K562 (cell line): ENCODE measurements at regions not wholly inside any gene's neighbourhood (a gene's known extent, or its start where the extent isn't known, plus 50 kb on each side); places are given as distances from the start of the nearest gene placed in this dataset.

ENCODE experiments used
- ATAC-seq: fragments of 200-7000 bp; cut with Tn5 transposase; 3 replicates; pipeline ENCODE4 v1.9.1; 2020; ENCODE audit warnings: moderate library complexity
- BruUV-seq: library from RNA; stranded (reverse); fragments of 400-500 nt; replicated peaks from 2 replicates; lab custom pipeline; 2021; lab: Mats Ljungman, UMichigan
- CTCF ChIA-PET: fragments of 300-600 bp; formaldehyde crosslinking; extraction: SDS; loops from one replicate; lab custom pipeline; 2021; ENCODE audit warnings: low intra/inter-chr PET ratio; lab: Yijun Ruan, JAX
- POLR2A ChIA-PET: fragments of 300-600, 350-650 bp; sonication (Branson Sonifier 250); formaldehyde crosslinking; extraction: SDS; loops from one replicate; lab custom pipeline; 2021; ENCODE audit warnings: antibody characterized with exemption, inconsistent platforms; lab: Yijun Ruan, JAX
- DNase-seq, 4 experiments: peaks; one replicate each; pipeline versions ENCODE4 v3.0.0 to v3.0.0-alpha.2; 2011 to 2018; ENCODE audit warnings: low spot score in 3 of 4, mixed read lengths in 3 of 4; ENCODE audit errors: extremely low read depth in 1 of 4
- FAIRE-seq: peaks from 2 replicates; lab custom pipeline; 2011; peaks lifted over from hg19 to GRCh38; lab: Jason Lieb, UNC
- H2AFZ ChIP-seq: 2 replicates; pipeline ENCODE4 v1.6.0; 2011; ENCODE audit warnings: low read depth, low read length, control low read depth, inconsistent platforms
- H3K27ac ChIP-seq: fragments of 200-600 bp; 3 replicates; pipeline ENCODE4 v1.8.0; 2011; ENCODE audit warnings: low read depth, mild to moderate bottlenecking, control low read depth, inconsistent platforms, low read length, moderate library complexity, mixed read lengths; ENCODE audit errors: extremely low read depth
- H3K27me3 ChIP-seq, 2 experiments: fragments of 300-600 bp in 1 of 2; 2 replicates in 1 of 2; 3 replicates in 1 of 2; pipeline versions ENCODE4 v1.6.0 to v1.8.0; 2011; ENCODE audit warnings: inconsistent platforms in 2 of 2, low read length in 2 of 2, mild to moderate bottlenecking in 1 of 2, mixed read lengths in 1 of 2, moderate library complexity in 1 of 2; ENCODE audit not compliant: control insufficient read depth in 2 of 2, insufficient read depth in 2 of 2
- H3K36me3 ChIP-seq: fragments of 300-600 bp; 3 replicates; pipeline ENCODE4 v1.8.0; 2011; ENCODE audit warnings: mild to moderate bottlenecking, low read length, inconsistent platforms; ENCODE audit not compliant: control insufficient read depth, insufficient read depth
- H3K4me1 ChIP-seq, 2 experiments: fragments of 200-600 bp in 1 of 2; replicated peaks in 1 of 2; 2 replicates in 1 of 2; 3 replicates in 1 of 2; pipeline versions ENCODE4 v1.5.1 to v1.8.0; 2011; ENCODE audit warnings: inconsistent platforms in 2 of 2, low read length in 2 of 2, mild to moderate bottlenecking in 1 of 2, mixed read lengths in 1 of 2, moderate library complexity in 1 of 2; ENCODE audit not compliant: control insufficient read depth in 2 of 2, insufficient read depth in 2 of 2
- H3K4me2 ChIP-seq: 2 replicates; pipeline ENCODE4 v1.6.1; 2011; ENCODE audit warnings: low read length, control low read depth, inconsistent platforms, mixed read lengths; ENCODE audit not compliant: insufficient read depth
- H3K4me3 ChIP-seq: fragments of 200-600 bp; sonication (generic), shearing (Covaris generic); 2 replicates; pipeline ENCODE4 v1.5.1; 2016; ENCODE audit warnings: control low read depth, inconsistent platforms
- H3K79me2 ChIP-seq: fragments of 200-600 bp; 3 replicates; pipeline ENCODE4 v1.8.0; 2011; ENCODE audit warnings: low read length, inconsistent platforms; ENCODE audit not compliant: control insufficient read depth, insufficient read depth
- H3K9ac ChIP-seq, 2 experiments: 2 replicates each; pipeline versions ENCODE4 v1.6.0 to v1.6.1; 2011; ENCODE audit warnings: low read depth in 2 of 2, low read length in 2 of 2, control low read depth in 1 of 2, inconsistent platforms in 1 of 2, mild to moderate bottlenecking in 1 of 2, mixed read lengths in 1 of 2; ENCODE audit not compliant: insufficient read depth in 1 of 2
- H3K9me1 ChIP-seq: one replicate; pipeline ENCODE4 v1.6.0; 2011; ENCODE audit warnings: inconsistent platforms, mild to moderate bottlenecking, low read length, moderate library complexity; ENCODE audit not compliant: control insufficient read depth, insufficient read depth
- H3K9me3 ChIP-seq: replicated peaks from 2 replicates; pipeline ENCODE4 v1.5.1; 2011; ENCODE audit warnings: low read depth, low read length, inconsistent platforms; ENCODE audit not compliant: control insufficient read depth, insufficient read depth
- H4K20me1 ChIP-seq: replicated peaks from 2 replicates; pipeline ENCODE4 v1.6.1; 2011; ENCODE audit warnings: low read length, inconsistent platforms, mixed read lengths; ENCODE audit not compliant: control insufficient read depth, insufficient read depth
- KAT7 ChIP-seq: sonication (generic); formaldehyde crosslinking; IDR thresholded peaks from 2 replicates; pipeline ENCODE4 v1.8.0; 2022; ENCODE audit warnings: missing genetic modification reagents, mild to moderate bottlenecking, borderline replicate concordance
- POLR2AphosphoS5 ChIP-seq: IDR thresholded peaks from 2 replicates; pipeline ENCODE4 v1.6.1; 2011; ENCODE audit warnings: mild to moderate bottlenecking, low read depth, low read length, moderate library complexity; ENCODE audit not compliant: control insufficient read depth, insufficient read depth
- WGBS: fragments of 100-300 bp; shearing (Covaris generic); methylation state at CpG from one replicate; pipeline ENCODE4 v1.1.6; 2016; ENCODE audit warnings: low coverage, mixed read lengths; ENCODE audit not compliant: insufficient coverage; ENCODE audit errors: missing lambda C conversion rate; 5-methylcytosine and 5-hydroxymethylcytosine counted together
- in situ Hi-C: fragments of 300-500 bp; cut with MboI; formaldehyde crosslinking; loops from 4 replicates; pipeline ENCODE4 v1.15.0; 2018; ENCODE audit warnings: inconsistent platforms, mixed read lengths
- intact Hi-C: fragments of 100-400 bp; cut with micrococcal nuclease; formaldehyde crosslinking; loops from 2 replicates; pipeline ENCODE4 v1.14.2; 2022
- TF ChIP-seq, protein P1 (sequence below), 2 experiments: fragments of 200-800 bp in 1 of 2; sonication (Bioruptor generic) in 1 of 2; sonication (generic) in 1 of 2; formaldehyde crosslinking in 1 of 2; IDR thresholded peaks in 1 of 2; conservative IDR thresholded peaks in 1 of 2; 2 replicates each; pipeline versions ENCODE4 v1.5.0 to v1.6.1; 2016 to 2020; ENCODE audit warnings: missing compliant biosample characterization in 1 of 2, missing genetic modification characterization in 1 of 2, missing genetic modification reagents in 1 of 2

- Histone ChIP-seq H3K9me3 (no peaks in the 10 kb centered on the region), H3K36me3 (no peaks in the 10 kb centered on the region), H3K79me2 (no peaks in the 10 kb centered on the region), H3K4me3 (no peak overlapping the region), H3K27me3 (peaks cover 0 to 63% of the 10 kb centered on the region in 2 experiments; a peak in 3 of 5 replicates), H3K4me1 (no peaks in the 10 kb centered on the region; a peak in 1 of 5 replicates), H3K9me1 (no peaks in the 10 kb centered on the region), H3K4me2 (no peak overlapping the region), H4K20me1 (no peaks in the 10 kb centered on the region), H3K9ac (no peak overlapping the region), H2AFZ (no peak overlapping the region)
- no TSS peak for BruUV-seq
- ATAC-seq, result no peak
- FAIRE-seq, result no peak
- intact Hi-C loops (no loop called here), in situ Hi-C loops (no loop called here)
- ChIA-PET CTCF (no interaction called here), POLR2A (interaction anchor here (0.7 kb wide), 1 partner anchor 112 kb away, joined by 3 read pairs; no protein-coding TSS in a partner anchor)
- WGBS, result 0% methylated on average over 10 of the region's 14 CpGs
- DNase-seq, result no peak
- TF ChIP-seq, protein P1, sequence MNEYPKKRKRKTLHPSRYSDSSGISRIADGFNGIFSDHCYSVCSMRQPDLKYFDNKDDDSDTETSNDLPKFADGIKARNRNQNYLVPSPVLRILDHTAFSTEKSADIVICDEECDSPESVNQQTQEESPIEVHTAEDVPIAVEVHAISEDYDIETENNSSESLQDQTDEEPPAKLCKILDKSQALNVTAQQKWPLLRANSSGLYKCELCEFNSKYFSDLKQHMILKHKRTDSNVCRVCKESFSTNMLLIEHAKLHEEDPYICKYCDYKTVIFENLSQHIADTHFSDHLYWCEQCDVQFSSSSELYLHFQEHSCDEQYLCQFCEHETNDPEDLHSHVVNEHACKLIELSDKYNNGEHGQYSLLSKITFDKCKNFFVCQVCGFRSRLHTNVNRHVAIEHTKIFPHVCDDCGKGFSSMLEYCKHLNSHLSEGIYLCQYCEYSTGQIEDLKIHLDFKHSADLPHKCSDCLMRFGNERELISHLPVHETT (CRISPR knock-in tag; conservative IDR thresholded peaks at IDR 0.05 in 1 of 2, IDR thresholded peaks at IDR 0.05 in 1 of 2), result no peak
- TF ChIP-seq POLR2AphosphoS5 (no peak), KAT7 (no peak)
- TF ChIP-seq, all 486 proteins: peak for 0
- no peak overlapping the region for H3K27ac ChIP-seq
These were observed 96.1 kb upstream of the DIO3 start for GRCh38 chr14:101464984-101465794.
